ENCODE measurements at regions not wholly inside any gene's neighbourhood (a gene's known extent, or its start where the extent isn't known, plus 50 kb on each side); places are given as distances from the start of the nearest gene placed in this dataset.

DNA sequence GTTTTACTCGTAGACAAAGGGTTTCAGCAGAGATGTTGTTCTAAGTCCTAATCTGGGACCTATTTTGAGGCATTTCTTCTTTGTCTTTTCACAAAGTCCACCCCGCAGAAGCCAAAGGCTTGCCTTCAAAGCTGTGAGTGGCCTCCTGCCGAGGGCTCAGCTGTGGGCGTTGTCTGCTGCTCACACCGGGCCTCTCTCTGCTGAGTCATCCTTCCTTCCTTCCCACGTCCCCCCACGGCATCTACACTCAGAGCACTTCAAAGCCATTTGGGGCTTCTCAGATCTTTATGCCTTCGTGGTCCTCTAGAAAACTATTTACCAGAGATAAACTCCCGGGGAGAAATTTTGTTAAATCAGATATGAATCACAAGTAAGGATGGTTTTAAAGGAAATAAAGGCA lies 115.9 kb upstream of the TMPO start:
- Histone ChIP-seq H3K27me3 (replicated peaks in 1 of 2; ENCODE audit: control insufficient read depth in 2 of 2, insufficient read depth in 2 of 2, low read length in 1 of 2) (no peaks in the 10 kb centered on the region), H3K9ac (ENCODE audit: control insufficient read depth, insufficient read depth, low read length) (no peak overlapping the region), H4K20me1 (ENCODE audit: control insufficient read depth, insufficient read depth) (no peaks in the 10 kb centered on the region), H3K4me1 (ENCODE audit: control insufficient read depth, insufficient read depth, low read length) (peaks cover 23% of the 10 kb centered on the region), H3K4me2 (ENCODE audit: control insufficient read depth, insufficient read depth) (peak overlapping the region; percentile 19; the same call in 1 of the 2 replicates), H3K27ac (ENCODE audit: control insufficient read depth, insufficient read depth) (no peak overlapping the region), H3K9me3 (replicated peaks; ENCODE audit: control insufficient read depth, insufficient read depth, low read length) (no peaks in the 10 kb centered on the region), H3K79me2 (ENCODE audit: control insufficient read depth, insufficient read depth, low read length) (no peaks in the 10 kb centered on the region), H2AFZ (ENCODE audit: control insufficient read depth, low read depth, low read length) (peak overlapping the region; percentile 69), H3K4me3 (no peak overlapping the region), H3K36me3 (ENCODE audit: control insufficient read depth in 2 of 2, insufficient read depth in 2 of 2, low read length in 1 of 2) (no peaks in the 10 kb centered on the region)
- CTCF ChIA-PET, result interaction anchor here (0.7 to 2.9 kb wide), 12 partner anchors 13 to 1412 kb away, joined by 3 to 27 read pairs (median 4); no protein-coding TSS in a partner anchor
- FAIRE-seq (peak; percentile 38), DNase-seq (ENCODE audit: low read depth, low spot score) (no peak), ATAC-seq (peak; percentile 53)
- in situ Hi-C loops (cut with MboI), result loop anchor here (10.0 to 25.0 kb wide), 4 partner anchors 1087 to 1815 kb away; no protein-coding TSS in a partner anchor
- SMC1A ChIA-PET (ENCODE audit: uncharacterized antibody, unreplicated experiment), result interaction anchor here (0.6 to 2.1 kb wide), 18 partner anchors 12 to 1821 kb away, joined by 3 to 11 read pairs (median 3); partner anchors contain the start of gene TMPO
- WGBS (ENCODE audit: insufficient coverage, insufficient replicate concordance, low lambda C conversion rate, missing lambda C conversion rate), result 13% methylated on average over 9 of the region's 9 CpGs
- RAD21 ChIA-PET (ENCODE audit: unreplicated experiment), result interaction anchor here (0.7 to 2.6 kb wide), 6 partner anchors 24 to 1817 kb away, joined by 3 to 20 read pairs (median 4); no protein-coding TSS in a partner anchor
- POLR2A ChIA-PET, result no interaction called here
- BruUV-seq (replicated peaks), result no TSS peak
- intact Hi-C loops (cut with micrococcal nuclease; ENCODE audit: unreplicated experiment), result loop anchor here (5.0 kb wide), 2 partner anchors 397 to 1822 kb away; no protein-coding TSS in a partner anchor
- TF ChIP-seq, protein P1, sequence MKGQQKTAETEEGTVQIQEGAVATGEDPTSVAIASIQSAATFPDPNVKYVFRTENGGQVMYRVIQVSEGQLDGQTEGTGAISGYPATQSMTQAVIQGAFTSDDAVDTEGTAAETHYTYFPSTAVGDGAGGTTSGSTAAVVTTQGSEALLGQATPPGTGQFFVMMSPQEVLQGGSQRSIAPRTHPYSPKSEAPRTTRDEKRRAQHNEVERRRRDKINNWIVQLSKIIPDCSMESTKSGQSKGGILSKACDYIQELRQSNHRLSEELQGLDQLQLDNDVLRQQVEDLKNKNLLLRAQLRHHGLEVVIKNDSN (IDR thresholded peaks at IDR 0.05; ENCODE audit: borderline replicate concordance, extremely low read length, insufficient read depth, low read depth, low read length), result no peak
- TF ChIP-seq SUZ12 (IDR thresholded peaks at IDR 0.05; ENCODE audit: unreplicated experiment) (no peak), IRF3 (IDR thresholded peaks at IDR 0.05) (no peak), CREB1 (IDR thresholded peaks at IDR 0.05; ENCODE audit: low read depth) (no peak), JUNB (IDR thresholded peaks at IDR 0.05) (0 out of 2 replicates have a peak, but pooled peaks have one; percentile 10), CBX5 (IDR thresholded peaks at IDR 0.05; ENCODE audit: low read depth) (0 out of 2 replicates have a peak, but pooled peaks have one; percentile 14), ZBTB11 (CRISPR knock-in tag; IDR thresholded peaks at IDR 0.05) (no peak), ASH2L (IDR thresholded peaks at IDR 0.05; ENCODE audit: borderline replicate concordance, low read depth) (no peak), ETV6 (conservative IDR thresholded peaks at IDR 0.05 in 1 of 2, IDR thresholded peaks at IDR 0.05 in 1 of 2; ENCODE audit: borderline replicate concordance in 1 of 2, low read depth in 1 of 2) (0 out of 4 replicates have a peak, but pooled peaks of 1 of the 2 experiments have one; percentile 41), EED (IDR thresholded peaks at IDR 0.05; ENCODE audit: low read depth) (no peak), TCF7 (IDR thresholded peaks at IDR 0.05; ENCODE audit: borderline replicate concordance) (peak; percentile 43; the same call in 1 of the 2 replicates), EGR1 (IDR thresholded peaks at IDR 0.05; ENCODE audit: borderline replicate concordance in 1 of 2, low read depth in 2 of 2, low read length in 2 of 2) (peak in 1 of 2 experiments; percentile 39; a peak in 1 of 3 replicates), CHD4 (IDR thresholded peaks at IDR 0.05) (no peak), TARDBP (IDR thresholded peaks at IDR 0.05; ENCODE audit: borderline replicate concordance) (no peak), BACH1 (IDR thresholded peaks at IDR 0.05; ENCODE audit: borderline replicate concordance) (peak; percentile 48; the same call in 1 of the 2 replicates), CBFB (IDR thresholded peaks at IDR 0.05; ENCODE audit: low read depth) (no peak)
- TF ChIP-seq, protein P2, sequence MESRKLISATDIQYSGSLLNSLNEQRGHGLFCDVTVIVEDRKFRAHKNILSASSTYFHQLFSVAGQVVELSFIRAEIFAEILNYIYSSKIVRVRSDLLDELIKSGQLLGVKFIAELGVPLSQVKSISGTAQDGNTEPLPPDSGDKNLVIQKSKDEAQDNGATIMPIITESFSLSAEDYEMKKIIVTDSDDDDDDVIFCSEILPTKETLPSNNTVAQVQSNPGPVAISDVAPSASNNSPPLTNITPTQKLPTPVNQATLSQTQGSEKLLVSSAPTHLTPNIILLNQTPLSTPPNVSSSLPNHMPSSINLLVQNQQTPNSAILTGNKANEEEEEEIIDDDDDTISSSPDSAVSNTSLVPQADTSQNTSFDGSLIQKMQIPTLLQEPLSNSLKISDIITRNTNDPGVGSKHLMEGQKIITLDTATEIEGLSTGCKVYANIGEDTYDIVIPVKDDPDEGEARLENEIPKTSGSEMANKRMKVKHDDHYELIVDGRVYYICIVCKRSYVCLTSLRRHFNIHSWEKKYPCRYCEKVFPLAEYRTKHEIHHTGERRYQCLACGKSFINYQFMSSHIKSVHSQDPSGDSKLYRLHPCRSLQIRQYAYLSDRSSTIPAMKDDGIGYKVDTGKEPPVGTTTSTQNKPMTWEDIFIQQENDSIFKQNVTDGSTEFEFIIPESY (IDR thresholded peaks at IDR 0.05), result no peak
